Cardiac fibroblast (primary cell): ENCODE measurements at regions not wholly inside any gene's neighbourhood (a gene's known extent, or its start where the extent isn't known, plus 50 kb on each side); places are given as distances from the start of the nearest gene placed in this dataset.

Experiments
- DNase-seq, 2 donors: peaks; one replicate each; pipeline versions ENCODE4 v3.0.0 to v3.0.0-alpha.2; 2010; ENCODE audit warnings: low read depth in 2 of 2
- H3K4me3 ChIP-seq, 2 donors: replicated peaks in 1 of 2; 1 replicate in 1 of 2; 2 replicates in 1 of 2; pipeline ENCODE4 v1.5.1; 2011; ENCODE audit warnings: low read depth in 2 of 2, low read length in 2 of 2, mild to moderate bottlenecking in 2 of 2, moderate library complexity in 1 of 2
- TF ChIP-seq, protein P1 (sequence below): IDR thresholded peaks from one replicate; pipeline ENCODE4 v1.5.1; 2011; ENCODE audit warnings: low read depth, mild to moderate bottlenecking, low read length, inconsistent platforms

GRCh38 chr12:78759367-78759766 lies 105.2 kb upstream of the SYT1 start:
- TF ChIP-seq, protein P1, sequence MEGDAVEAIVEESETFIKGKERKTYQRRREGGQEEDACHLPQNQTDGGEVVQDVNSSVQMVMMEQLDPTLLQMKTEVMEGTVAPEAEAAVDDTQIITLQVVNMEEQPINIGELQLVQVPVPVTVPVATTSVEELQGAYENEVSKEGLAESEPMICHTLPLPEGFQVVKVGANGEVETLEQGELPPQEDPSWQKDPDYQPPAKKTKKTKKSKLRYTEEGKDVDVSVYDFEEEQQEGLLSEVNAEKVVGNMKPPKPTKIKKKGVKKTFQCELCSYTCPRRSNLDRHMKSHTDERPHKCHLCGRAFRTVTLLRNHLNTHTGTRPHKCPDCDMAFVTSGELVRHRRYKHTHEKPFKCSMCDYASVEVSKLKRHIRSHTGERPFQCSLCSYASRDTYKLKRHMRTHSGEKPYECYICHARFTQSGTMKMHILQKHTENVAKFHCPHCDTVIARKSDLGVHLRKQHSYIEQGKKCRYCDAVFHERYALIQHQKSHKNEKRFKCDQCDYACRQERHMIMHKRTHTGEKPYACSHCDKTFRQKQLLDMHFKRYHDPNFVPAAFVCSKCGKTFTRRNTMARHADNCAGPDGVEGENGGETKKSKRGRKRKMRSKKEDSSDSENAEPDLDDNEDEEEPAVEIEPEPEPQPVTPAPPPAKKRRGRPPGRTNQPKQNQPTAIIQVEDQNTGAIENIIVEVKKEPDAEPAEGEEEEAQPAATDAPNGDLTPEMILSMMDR: no peak
- no peak overlapping the region for H3K4me3 ChIP-seq
- DNase-seq: peak; percentile 82 to 86

- TF ChIP-seq, protein P1: no peak
- no peak overlapping the region for H3K4me3 ChIP-seq
- no peak for DNase-seq
Measured at GRCh38 chr12:78760906-78761305, 103.7 kb upstream of the SYT1 start.

- H3K4me3 ChIP-seq: no peak overlapping the region
- DNase-seq: no peak
- TF ChIP-seq, protein P1: no peak
Measured at GRCh38 chr12:78764913-78765312, 99.7 kb upstream of the SYT1 start.

DNA sequence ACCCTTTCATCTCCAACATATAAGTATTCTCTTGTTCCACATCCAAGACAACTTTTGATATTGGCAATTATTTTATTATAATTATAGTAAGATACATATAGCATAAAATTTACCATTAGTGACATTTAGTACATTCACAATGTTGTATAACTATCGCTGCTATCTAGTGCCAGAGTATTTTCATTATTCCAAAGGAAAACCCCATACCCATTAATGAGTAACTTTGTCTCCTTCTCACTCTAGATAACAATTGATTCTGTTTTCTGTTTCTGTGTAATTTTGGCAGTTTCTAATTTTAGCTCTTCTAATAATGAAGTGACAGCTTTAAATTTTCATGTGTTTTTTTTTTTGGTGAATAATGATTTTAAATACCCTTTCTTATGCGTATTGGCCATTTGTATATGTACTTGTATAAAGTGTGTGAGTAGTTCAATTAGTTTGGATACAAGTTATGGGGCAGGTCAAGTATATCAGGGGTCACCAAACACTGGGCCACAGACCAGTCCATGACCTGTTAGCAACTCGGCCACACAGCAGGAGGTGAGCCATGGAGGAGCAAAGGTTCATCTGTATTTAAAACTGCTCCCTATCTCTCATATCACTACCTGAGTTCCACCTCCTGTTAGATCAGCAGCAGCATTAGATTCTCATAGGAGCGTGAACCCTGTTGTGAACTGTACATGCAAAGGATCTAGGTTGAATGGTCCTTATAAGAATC lies 97.2 kb upstream of the SYT1 start:
- H3K4me3 ChIP-seq: no peak overlapping the region
- no peak for DNase-seq
- TF ChIP-seq, protein P1: no peak

- H3K4me3 ChIP-seq: no peak overlapping the region
- TF ChIP-seq, protein P1: no peak
- DNase-seq: peak; percentile 34 to 72
Measured at GRCh38 chr12:78778339-78778738, 86.2 kb upstream of the SYT1 start.

DNA sequence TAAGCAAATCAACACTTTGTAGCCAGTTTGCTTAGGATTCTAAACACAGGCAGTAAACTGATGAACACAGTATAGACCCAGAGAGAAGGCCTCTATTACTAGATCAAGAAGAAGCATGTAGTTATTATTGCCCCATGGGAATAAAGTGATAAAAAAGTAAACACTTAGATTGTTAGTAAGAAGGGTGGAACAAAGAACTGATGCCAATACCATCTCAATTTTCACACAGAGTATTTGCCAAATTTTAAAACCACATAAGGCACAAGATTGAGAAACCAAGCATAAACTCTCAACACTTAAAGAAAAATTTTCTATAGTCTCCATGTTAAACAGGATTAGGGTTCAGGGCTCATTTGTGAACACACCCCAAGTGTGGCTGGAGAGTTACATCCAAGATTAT lies 77.0 kb upstream of the SYT1 start:
- TF ChIP-seq, protein P1: no peak
- DNase-seq: peak; percentile 7 to 19
- H3K4me3 ChIP-seq: no peak overlapping the region

GRCh38 chr12:78790148-78790547 lies 74.4 kb upstream of the SYT1 start:
- DNase-seq: no peak
- TF ChIP-seq, protein P1: no peak
- no peak overlapping the region for H3K4me3 ChIP-seq
